Eye (tissue), 1 donor: ENCODE measurements at regions not wholly inside any gene's neighbourhood (a gene's known extent, or its start where the extent isn't known, plus 50 kb on each side); places are given as distances from the start of the nearest gene placed in this dataset.
"Not testable (repeated sequence)": the region's sequence is repeated elsewhere in the genome, so short reads cannot be mapped to it uniquely, and the experiment has no call there.

ENCODE experiments used
- DNase-seq: peaks from one replicate; pipeline ENCODE4 v3.0.0-alpha.2; 2015

DNA sequence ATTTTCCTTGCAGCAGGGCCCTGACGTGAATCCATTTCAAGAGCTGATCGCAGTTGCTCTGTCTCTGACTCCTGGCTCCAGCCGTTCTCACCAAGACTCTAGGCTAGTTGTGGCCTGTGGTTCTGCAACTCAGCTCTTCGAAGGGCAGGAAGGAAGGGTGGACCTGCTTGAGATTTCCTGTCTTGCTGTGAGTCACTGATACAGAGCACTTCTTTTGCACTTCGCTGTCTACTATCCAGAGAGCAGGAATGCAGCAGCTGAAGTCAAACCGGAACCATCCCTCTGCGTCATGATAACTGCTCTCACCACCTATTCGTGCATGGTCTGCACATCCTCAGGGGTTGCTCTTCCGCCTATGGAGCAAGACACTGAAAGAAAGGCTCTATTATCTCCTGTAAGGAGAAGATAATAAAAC lies 59.7 kb downstream of the RAP2B start:
- DNase-seq: peak; percentile 24

GRCh38 chr3:153226877-153227276 lies 64.9 kb downstream of the RAP2B start:
- DNase-seq: not testable (repeated sequence)

DNA sequence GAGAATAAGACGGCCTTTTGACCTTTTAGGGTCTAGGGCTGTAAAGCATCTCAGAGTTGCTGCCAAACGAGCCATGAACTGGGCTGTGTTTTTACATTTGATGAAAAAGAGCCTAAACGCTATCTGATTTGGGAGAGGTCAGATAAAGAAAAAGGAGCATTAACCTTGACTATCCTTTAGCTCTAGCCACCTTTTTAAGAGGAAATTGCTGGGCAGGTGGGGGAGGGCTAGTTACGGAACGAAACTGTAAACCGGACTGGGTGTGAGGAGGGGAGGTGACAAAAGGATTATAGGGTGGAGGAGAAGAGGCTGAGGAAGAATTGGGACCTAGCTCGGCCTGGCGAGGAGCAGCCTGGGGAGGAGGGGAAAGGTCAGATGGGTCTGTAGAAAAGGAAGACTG lies 68.4 kb downstream of the RAP2B start:
- DNase-seq: not testable (repeated sequence)

DNA sequence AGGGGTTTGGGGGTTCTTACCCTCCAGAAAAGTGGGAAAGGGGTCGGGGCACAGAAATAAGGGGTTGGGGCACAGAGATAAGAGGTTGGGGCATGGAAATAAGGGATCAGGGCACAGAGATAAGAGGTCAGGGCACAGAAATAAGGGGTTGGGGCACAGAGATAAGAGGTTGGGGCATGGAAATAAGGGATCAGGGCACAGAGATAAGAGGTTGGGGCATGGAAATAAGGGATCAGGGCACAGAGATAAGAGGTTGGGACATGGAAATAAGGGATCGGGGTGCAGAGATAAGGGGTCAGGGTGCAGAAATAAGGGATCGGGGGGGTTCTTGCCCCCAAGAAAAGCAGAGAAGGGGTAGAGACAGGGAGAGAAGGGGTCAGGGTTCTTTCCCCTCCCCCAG lies 69.2 kb downstream of the RAP2B start:
- not testable (repeated sequence) for DNase-seq

GRCh38 chr3:153232050-153232752 lies 70.2 kb downstream of the RAP2B start:
- DNase-seq: not testable (repeated sequence)

DNA sequence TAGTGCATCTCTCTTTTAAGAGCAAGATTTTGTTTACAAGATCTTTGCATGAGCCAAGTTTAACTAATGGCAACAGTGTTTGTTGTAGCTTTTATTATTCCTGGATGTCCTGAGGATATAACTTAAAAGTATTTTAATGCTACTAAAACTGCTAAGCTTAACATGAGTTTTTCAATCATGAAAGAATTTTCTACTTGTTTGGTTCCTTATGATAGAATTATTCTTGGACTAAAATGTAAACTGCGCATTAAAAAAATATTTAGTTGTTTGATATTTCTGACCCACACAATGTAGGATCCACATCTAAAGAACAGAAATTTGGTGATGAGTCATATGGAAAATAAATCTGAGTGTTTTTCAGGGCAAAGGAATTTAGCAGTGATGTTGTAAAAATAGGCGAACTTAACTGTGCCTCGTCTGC lies 70.8 kb downstream of the RAP2B start:
- no peak for DNase-seq

DNA sequence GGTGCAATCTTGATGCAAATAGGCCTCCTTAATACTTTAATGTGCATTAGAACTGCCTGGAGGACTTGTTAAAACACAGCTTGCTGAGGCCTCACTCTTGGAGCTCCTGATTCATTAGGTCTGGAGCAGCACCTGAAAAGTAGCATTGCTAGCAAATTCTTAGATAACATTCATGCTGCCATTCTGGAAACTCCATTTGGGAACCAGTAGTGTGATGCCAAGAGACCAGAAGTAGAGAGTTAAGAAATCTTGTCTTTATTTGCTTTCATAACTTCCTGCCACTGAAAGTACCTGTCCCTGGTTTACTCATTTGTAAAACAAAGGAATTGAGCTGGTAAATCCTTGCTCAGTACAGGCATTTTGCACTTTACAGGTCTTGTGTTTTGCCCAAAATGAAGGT lies 72.0 kb downstream of the RAP2B start:
- DNase-seq: no peak

DNA sequence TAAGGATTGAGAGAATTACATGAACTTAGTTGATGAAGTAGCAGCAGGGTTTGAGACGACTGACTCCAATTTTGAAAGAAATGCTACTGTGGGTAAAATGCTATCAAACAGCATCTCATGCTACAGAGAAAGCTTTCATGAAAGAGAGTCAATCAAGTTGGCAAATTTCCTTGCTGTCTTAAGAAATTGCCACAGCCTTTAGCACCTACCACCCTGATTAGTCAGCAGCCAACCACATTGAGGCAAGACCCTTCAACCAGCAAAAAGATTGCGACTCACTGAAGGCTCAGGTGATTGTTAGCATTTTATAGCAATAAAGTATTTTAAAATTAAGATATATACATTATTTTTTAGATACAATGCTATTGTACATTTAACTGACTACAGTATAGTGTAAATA lies 80.9 kb downstream of the RAP2B start:
- DNase-seq: no peak

DNA sequence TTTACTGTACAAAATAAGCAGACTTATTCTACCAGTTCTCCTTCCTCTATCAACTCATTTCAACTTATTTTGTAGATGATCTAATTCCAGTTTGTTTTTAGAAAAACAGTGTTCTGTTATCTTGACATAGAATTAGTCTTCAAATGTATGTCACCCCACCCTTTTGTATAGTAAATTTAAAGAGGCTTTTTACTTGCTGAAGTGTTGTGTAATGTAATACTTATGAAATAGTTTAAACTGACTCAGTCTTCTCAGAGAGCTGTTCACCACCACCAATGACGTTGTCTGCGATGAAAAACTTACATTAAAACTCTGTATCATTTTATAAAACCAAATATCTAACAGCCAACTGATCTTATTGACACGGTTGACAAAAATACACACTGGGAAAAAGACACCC lies 82.9 kb downstream of the RAP2B start:
- DNase-seq: no peak

DNA sequence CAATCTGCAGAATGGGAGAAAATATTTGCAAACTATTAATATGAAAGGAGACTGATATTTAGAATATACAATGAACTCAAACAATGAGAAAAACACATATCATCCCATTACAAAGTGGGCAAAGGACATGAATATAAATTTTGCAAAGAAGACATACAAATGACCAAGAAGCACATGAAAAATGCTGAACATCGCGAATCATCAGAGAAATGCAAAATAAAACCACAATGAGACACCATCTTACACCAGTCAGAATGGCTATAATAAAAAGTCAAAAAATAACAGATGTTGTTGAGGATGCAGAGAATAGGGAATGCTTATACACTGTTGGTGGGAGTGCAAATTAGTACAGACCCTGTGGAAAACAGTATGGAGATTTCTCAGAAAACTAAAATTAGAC lies 83.6 kb downstream of the RAP2B start:
- no peak for DNase-seq

GRCh38 chr3:153246331-153246730 lies 84.3 kb downstream of the RAP2B start:
- DNase-seq: no peak

DNA sequence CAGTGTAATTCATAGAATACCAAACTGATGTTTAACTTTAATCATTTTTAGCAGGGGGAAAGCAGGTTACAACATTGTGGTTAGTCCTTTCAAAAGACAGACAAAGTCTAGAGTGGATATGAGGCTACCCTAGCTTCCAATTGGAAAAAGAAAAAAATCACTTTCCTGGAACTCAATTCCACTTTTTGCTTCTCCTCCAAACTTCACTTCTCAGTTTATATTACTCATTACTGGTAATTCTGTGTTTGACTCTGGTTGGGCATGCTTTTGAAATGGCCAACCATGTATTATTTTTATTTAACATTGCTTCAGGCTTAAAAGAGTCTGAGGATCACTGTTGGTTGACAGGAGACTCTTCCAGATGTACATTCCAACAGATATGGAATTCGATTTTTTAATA lies 84.8 kb downstream of the RAP2B start:
- peak; percentile 16 for DNase-seq

DNA sequence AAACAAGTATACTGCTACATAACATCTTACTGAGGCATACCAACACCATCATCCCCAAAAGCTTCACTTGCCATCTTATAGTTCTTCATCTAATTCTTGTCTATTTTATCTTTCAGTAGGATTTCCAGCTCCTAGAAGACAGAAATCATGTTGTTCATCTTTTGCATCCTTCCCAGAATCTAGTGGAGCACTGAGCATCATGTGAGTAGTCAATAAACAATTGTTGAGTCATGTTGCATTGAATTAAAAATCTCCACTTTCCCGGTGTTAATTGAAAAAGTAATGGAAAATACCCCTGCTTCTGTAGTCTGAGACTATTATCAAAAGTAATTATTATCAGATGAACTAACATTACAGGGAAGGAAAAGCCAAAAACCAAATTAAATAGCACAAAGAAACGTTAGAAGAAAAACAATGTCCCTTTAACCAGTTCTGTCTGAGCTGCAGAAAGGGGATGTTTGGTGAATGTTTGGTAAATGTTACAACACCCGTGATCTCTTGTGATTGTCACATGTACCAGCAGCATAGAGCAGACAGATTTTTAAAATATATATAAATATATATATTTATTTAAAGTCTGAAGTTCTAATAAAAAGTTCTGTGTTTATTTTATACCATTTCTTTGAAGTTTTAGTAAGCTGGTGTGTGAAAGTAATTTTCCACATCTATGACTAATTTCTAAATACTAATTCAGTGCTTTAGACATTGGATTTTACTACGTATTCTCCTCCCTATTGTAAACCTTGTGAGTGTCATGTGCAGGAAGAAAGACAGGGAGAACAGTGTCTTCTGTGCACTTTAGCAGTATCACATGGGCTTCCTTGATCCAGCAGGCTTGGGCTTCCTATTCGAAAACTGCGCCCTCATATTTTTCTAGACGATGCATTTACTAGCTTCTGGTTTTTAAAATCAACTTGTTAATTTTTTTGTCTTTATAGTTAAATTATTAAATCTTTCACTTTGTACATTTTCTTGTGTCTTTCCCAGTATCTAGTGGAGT lies 85.6 kb downstream of the RAP2B start:
- no peak for DNase-seq

DNA sequence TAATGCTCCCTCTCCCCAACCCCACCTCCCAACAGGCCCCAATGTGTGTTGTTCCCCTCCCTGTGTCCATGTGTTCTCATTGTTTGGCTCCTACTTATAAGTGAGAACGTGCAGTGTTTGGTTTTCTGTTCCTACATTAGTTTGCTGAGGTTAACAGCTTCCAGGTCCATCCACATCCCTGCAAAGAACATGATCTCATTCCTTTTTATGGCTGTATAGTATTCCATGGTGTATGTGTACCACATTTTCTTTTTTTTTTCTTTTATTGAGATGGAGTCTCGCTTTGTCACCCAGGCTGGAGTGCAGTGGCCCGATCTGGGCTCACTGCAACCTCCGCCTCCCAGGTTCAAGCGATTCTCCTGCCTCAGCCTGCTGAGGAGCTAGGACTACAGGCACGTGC lies 86.8 kb downstream of the RAP2B start:
- DNase-seq: not testable (repeated sequence)

DNA sequence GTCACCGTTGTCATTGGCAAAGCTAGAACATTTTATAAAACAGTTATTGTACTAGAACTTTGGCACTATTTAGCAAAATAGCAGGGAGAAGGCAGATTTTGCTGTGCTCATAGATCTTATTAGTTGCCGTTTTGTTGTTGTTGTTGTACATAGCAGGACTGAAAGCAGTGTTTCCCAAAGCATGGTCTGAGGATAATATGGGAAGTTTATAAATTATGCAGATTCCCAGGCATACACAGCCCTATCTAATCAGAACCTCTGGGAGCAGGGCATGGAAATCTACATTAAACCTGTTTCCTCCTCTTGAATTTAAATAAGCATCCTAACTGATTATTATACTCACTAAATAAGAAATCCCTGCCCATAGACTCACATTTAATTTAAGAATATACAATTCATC lies 87.9 kb downstream of the RAP2B start:
- DNase-seq: no peak

GRCh38 chr3:153250446-153250845 lies 88.4 kb downstream of the RAP2B start:
- DNase-seq: no peak

DNA sequence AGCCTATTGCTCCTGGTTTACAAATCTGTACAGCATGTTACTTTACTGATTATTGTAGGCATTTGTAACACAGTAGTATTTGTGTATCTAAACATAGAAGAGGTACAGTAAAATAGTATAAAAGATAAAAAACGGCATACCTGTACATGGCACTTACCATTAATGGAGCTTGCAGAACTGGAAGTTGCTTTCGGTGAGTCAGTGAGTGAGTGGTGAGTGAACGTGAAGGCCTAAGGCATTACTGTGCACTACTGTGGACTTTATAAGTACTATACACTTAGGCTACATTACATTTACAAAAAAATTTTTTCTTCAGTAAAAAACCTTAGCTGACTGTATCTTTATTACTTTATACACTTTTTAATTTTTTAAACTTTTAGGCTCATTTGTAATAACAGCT lies 90.9 kb downstream of the RAP2B start:
- DNase-seq: no peak

GRCh38 chr3:153254361-153254760 lies 92.3 kb downstream of the RAP2B start:
- no peak for DNase-seq

GRCh38 chr3:153257673-153258351 lies 95.8 kb downstream of the RAP2B start:
- no peak for DNase-seq

DNA sequence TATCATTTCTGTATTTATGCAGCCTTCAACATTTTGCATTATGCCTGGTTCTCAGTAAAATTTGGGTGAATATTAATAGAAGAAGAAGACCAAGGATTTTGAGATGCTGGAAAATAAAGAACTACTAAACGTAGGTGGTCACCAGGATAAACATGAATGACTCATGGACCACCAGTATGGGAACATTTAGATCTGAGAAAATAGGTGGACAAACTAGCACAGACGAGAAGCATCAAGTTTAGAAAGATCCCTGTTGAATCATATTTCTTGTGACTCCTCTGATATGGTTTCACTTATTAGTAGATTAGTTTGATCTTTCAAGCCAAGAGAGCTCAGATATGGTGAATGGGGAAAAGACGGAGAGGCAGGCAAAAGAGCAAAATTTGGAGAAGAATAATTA lies 97.9 kb downstream of the RAP2B start:
- DNase-seq: no peak

DNA sequence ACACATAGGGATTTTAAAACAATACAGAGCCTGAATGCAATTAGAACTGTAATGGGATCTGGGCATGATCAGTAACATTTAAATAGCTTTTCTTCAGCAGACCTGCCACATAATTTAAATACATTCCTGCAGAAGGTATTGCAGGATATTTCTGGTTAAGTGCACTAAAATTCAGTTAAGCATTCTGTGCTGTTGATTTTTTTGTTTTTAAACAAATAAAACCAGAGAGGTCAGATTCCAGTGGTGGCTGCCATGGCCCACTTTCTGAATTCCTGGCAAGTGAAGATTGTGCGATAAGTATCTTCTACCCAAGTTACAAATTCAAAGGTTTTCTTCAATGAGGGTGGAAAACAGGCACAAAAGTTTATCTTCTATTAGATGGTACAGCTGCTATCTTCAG lies 98.7 kb downstream of the RAP2B start:
- DNase-seq: no peak

GRCh38 chr3:153266619-153267018 lies 104.6 kb downstream of the RAP2B start:
- DNase-seq: no peak

GRCh38 chr3:153268564-153269279 lies 106.7 kb downstream of the RAP2B start:
- DNase-seq: no peak
